Body of pancreas (tissue), 4 donors: ENCODE measurements at regions not wholly inside any gene's neighbourhood (a gene's known extent, or its start where the extent isn't known, plus 50 kb on each side); places are given as distances from the start of the nearest gene placed in this dataset.

ENCODE experiments used
- POLR2A ChIP-seq, 3 donors: fragments of 450-650 bp; IDR thresholded peaks; one replicate each; pipeline ENCODE4 v1.6.1; 2016; ENCODE audit warnings: antibody characterized with exemption in 3 of 3, mild to moderate bottlenecking in 2 of 3
- TF ChIP-seq, protein P1 (sequence below), 7 experiments: fragments of 450-650 bp in 4 of 7; fragments of 200-600 bp in 3 of 7; sonication (generic) in 3 of 7; IDR thresholded peaks; one replicate each; pipeline ENCODE4 v1.5.1; 2016 to 2019; ENCODE audit warnings: antibody characterized with exemption in 7 of 7

DNA sequence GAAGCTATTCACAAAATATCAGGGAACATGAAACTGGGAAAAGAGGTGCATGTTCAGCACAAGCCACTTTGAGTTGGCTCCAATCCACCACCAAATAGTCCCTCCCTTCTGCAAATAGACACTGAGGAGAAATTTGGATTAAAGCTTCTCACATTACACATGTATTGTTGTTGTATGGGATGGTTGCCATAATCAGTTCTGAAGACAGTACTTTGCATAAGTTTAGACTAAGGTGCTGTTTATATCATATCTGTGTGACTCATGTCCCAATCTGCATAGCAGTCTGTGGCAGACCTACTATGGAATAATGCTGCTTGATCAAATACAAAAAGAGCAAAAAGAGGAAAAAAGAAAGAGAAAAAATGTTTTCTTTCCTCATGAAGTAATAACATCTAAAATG lies 376.7 kb upstream of the DDI1 start:
- TF ChIP-seq, protein P1, sequence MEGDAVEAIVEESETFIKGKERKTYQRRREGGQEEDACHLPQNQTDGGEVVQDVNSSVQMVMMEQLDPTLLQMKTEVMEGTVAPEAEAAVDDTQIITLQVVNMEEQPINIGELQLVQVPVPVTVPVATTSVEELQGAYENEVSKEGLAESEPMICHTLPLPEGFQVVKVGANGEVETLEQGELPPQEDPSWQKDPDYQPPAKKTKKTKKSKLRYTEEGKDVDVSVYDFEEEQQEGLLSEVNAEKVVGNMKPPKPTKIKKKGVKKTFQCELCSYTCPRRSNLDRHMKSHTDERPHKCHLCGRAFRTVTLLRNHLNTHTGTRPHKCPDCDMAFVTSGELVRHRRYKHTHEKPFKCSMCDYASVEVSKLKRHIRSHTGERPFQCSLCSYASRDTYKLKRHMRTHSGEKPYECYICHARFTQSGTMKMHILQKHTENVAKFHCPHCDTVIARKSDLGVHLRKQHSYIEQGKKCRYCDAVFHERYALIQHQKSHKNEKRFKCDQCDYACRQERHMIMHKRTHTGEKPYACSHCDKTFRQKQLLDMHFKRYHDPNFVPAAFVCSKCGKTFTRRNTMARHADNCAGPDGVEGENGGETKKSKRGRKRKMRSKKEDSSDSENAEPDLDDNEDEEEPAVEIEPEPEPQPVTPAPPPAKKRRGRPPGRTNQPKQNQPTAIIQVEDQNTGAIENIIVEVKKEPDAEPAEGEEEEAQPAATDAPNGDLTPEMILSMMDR (IDR thresholded peaks at IDR 0.05), result no peak
- TF ChIP-seq POLR2A (IDR thresholded peaks at IDR 0.05), result no peak
